ENCODE measurements at regions not wholly inside any gene's neighbourhood (a gene's known extent, or its start where the extent isn't known, plus 50 kb on each side); places are given as distances from the start of the nearest gene placed in this dataset.

DNA sequence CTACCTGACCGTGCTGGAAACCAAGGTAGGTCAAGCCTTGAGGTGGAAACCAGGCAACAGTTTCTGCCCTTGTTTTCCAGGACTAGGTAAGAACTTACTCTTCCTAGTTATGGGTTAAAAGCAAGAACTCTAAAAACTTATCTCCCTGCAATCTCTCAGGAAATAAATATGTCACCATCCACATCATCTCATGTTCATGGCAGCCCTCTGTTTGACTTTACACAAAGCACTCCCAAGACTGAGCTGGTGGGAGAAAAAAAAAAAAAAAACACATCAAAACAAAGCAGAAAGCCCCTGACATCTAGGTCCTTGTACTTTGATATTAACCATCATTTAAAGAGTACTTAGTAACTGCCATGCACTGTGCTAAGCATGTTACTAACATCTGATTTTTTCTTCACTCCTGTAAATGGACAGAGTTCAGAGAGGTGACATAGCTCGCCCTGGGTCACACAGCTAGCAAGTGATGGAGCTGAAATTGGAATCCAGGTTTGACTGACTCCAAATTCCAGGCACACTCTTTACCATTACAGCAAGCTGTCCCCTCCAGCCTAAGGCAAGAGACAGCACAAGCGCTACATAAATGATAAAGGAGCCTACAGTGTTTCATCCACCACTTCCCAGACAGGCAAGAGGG, 102.8 kb upstream of the NOCT start:
- WGBS, 2 donors = 75 to 82% methylated on average over 3 of the region's 3 CpGs
- no peak overlapping the region for H3K4me3 ChIP-seq (ENCODE audit: low read depth, poor library complexity, severe bottlenecking)
- no peak for TF ChIP-seq POLR2A (IDR thresholded peaks at IDR 0.05)
- TF ChIP-seq, protein P1, sequence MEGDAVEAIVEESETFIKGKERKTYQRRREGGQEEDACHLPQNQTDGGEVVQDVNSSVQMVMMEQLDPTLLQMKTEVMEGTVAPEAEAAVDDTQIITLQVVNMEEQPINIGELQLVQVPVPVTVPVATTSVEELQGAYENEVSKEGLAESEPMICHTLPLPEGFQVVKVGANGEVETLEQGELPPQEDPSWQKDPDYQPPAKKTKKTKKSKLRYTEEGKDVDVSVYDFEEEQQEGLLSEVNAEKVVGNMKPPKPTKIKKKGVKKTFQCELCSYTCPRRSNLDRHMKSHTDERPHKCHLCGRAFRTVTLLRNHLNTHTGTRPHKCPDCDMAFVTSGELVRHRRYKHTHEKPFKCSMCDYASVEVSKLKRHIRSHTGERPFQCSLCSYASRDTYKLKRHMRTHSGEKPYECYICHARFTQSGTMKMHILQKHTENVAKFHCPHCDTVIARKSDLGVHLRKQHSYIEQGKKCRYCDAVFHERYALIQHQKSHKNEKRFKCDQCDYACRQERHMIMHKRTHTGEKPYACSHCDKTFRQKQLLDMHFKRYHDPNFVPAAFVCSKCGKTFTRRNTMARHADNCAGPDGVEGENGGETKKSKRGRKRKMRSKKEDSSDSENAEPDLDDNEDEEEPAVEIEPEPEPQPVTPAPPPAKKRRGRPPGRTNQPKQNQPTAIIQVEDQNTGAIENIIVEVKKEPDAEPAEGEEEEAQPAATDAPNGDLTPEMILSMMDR (IDR thresholded peaks at IDR 0.05) = no peak
- no peak for DNase-seq (ENCODE audit: low spot score in 2 of 2)
- intact Hi-C loops (cut with DNase I; ENCODE audit: low total_unique reads) = no loop called here

DNA sequence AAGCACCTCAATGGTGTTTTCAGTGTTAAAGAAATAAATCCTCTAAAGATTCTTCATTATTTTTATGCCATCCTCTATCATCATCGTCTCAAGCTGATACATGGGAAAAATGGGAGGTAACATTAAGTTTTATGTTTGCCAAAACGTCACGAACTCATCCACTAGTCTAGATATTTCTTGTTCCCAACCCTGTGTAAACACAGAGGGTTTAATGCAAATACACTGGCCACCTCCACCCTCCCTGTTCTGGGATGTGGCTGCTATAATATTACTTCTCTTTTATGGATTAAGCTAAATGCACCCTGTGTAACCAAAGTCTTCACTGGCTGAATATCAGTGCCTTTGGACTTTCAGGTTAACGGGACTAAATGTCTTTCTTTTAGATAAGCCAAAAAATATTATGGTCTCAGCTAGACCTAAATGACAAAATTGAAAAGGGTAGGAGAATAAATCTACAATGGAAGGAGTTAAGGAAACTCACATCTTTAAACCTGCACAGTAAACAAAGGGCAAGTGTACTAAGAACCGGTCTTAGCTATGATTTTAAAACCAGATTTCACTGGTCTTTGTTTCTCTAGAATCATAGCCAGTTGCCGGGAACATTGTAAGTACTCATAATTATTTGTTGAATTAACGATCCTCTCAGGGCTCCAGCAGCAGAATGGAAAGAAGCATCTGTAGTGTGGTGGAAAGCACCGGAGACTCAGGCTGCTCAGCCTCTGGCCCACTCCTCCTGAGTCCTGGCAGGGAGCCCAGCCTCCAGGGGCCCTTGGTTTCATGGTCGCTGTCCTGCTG, 103.5 kb upstream of the NOCT start:
- no peak overlapping the region for H3K4me3 ChIP-seq (ENCODE audit: low read depth, poor library complexity, severe bottlenecking)
- TF ChIP-seq POLR2A (IDR thresholded peaks at IDR 0.05) = no peak
- TF ChIP-seq, protein P1 (IDR thresholded peaks at IDR 0.05) = no peak
- WGBS, 2 donors = 58 to 72% methylated on average over 9 of the region's 9 CpGs
- intact Hi-C loops (cut with DNase I; ENCODE audit: low total_unique reads) = no loop called here
- DNase-seq (ENCODE audit: low spot score in 2 of 2) = no peak

DNA sequence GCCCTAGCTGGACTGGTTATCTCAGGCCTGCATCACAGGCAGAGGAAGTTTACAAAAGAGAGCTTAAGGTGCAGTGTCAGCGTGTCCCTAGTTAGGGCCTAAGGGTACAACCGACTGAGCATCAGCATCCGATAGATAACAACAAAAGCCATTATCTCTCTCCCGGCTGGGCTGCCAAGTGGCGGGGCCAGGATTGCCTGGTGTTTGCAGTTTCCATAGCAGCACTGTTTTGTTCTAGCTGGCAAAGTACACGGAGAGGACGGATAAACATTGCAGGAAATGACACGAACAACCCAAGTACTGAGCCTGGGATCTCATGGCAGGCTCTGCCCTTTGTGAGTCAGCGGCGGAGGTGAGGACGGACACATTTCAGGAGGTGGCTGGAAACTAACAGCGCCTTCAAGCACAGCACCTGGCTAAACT, 104.7 kb upstream of the NOCT start:
- peak; percentile 81 to 92 for DNase-seq (ENCODE audit: low spot score in 2 of 2)
- WGBS, 2 donors = 13 to 22% methylated on average over 12 of the region's 12 CpGs
- TF ChIP-seq, protein P1 (IDR thresholded peaks at IDR 0.05) = no peak
- no peak for TF ChIP-seq POLR2A (IDR thresholded peaks at IDR 0.05)
- intact Hi-C loops (cut with DNase I; ENCODE audit: low total_unique reads) = no loop called here
- no peak overlapping the region for H3K4me3 ChIP-seq (ENCODE audit: low read depth, poor library complexity, severe bottlenecking)

DNA sequence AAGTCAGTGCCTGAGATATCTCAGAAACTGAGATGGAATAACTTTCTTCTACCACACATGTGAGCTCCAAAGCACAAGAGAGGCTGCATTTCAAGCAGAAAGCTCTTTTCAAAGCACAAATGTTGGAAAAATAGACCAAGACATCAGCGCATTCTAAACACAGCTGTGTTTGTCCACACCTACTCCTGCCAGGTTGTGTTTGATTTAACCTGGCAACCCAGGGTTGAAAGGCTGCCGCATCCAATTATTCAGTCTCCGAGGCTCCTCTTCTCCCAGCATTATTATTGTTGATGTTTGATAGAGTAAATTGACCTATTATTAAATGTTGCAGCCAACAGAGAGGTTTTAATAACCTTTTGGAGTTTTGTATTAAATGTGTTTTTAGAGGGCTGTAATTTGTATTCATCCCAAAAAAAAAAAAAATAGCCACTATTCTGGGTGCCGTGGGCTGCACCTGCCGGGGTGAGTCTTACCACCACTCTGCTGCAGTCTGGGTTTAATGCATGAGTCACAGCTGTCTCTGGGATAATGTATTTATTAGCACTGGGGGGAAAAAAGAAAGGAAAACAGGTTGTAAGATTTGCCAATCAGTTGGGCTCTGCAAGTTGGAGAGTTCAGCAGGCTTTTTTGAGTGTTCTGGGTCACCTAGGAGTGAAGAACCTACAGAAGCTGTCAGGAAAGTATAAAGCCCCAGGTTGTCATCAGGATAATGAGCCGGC, 105.2 kb upstream of the NOCT start:
- no peak overlapping the region for H3K4me3 ChIP-seq (ENCODE audit: low read depth, poor library complexity, severe bottlenecking)
- TF ChIP-seq, protein P1 (IDR thresholded peaks at IDR 0.05) = no peak
- TF ChIP-seq POLR2A (IDR thresholded peaks at IDR 0.05) = no peak
- intact Hi-C loops (cut with DNase I; ENCODE audit: low total_unique reads) = no loop called here
- 52 to 56% methylated on average over 6 of the region's 6 CpGs for WGBS, 2 donors
- DNase-seq (ENCODE audit: low spot score in 2 of 2) = no peak

DNA sequence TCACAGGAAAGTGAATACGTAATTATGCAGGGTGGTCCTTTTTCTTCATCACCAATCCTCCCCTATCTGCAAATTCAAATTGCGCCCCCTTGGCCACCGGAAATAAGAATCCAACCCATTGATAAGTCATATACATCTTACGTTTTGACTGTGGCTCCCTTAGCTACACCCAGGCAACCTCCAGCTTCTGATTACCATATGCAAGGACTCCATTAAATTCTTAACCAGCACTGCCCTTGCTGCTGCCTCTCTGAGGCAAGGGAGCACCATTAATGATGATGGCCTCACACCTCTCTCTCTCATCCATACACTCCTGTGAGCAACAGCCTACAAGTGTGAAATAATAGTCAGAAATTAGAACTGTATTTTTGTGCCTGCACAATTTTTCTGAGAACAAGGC, 106.0 kb upstream of the NOCT start:
- 93 to 97% methylated on average over 4 of the region's 4 CpGs for WGBS, 2 donors
- intact Hi-C loops (cut with DNase I; ENCODE audit: low total_unique reads) = no loop called here

More for the DNA sequence above, 106.0 kb upstream of the NOCT start:
- no peak overlapping the region for H3K4me3 ChIP-seq (ENCODE audit: low read depth, poor library complexity, severe bottlenecking)
- TF ChIP-seq, protein P1 (IDR thresholded peaks at IDR 0.05) = no peak
- TF ChIP-seq POLR2A (IDR thresholded peaks at IDR 0.05) = no peak
- DNase-seq (ENCODE audit: low spot score in 2 of 2) = no peak

Data from lower leg skin (tissue), 4 donors.